PC-9 (cell line): ENCODE measurements at regions not wholly inside any gene's neighbourhood (a gene's known extent, or its start where the extent isn't known, plus 50 kb on each side); places are given as distances from the start of the nearest gene placed in this dataset.

Source experiments
- BruUV-seq: library from RNA; stranded (reverse); fragments of 400-500 nt; replicated peaks from 2 replicates; lab custom pipeline; 2021; lab: Mats Ljungman, UMichigan
- CTCF ChIA-PET: fragments of 300-600 bp; sonication (Branson Sonifier 250); formaldehyde crosslinking; loops from one replicate; lab custom pipeline; 2022; ENCODE audit warnings: antibody characterized with exemption; lab: Charles Lee
- POLR2A ChIA-PET: fragments of 300-600 bp; sonication (Branson Sonifier 250); formaldehyde crosslinking; loops from one replicate; lab custom pipeline; 2022; ENCODE audit warnings: antibody characterized with exemption; ENCODE audit not compliant: unreplicated experiment; lab: Charles Lee
- DNase-seq, 2 experiments: peaks; one replicate each; pipeline versions ENCODE4 v3.0.0 to v3.0.0-alpha.2; 2015 to 2022; ENCODE audit warnings: mixed read lengths in 1 of 2
- H2AFZ ChIP-seq: fragments of 200-600 bp; sonication (generic); 2 replicates; pipeline ENCODE4 v1.8.1; 2017; ENCODE audit warnings: antibody characterized with exemption
- H3F3A ChIP-seq: fragments of 200-600 bp; sonication (generic); 2 replicates; pipeline ENCODE4 v1.8.1; 2017; ENCODE audit warnings: antibody characterized with exemption, mild to moderate bottlenecking, low read depth; ENCODE audit not compliant: insufficient read depth
- H3K27ac ChIP-seq: fragments of 200-600 bp; sonication (generic); 2 replicates; pipeline ENCODE4 v1.6.1; 2016; ENCODE audit warnings: mixed run types
- H3K27me3 ChIP-seq: fragments of 200-600 bp; sonication (generic); 2 replicates; pipeline ENCODE4 v1.6.1; 2016; ENCODE audit warnings: low read depth, mixed run types; ENCODE audit not compliant: insufficient read depth
- H3K36me3 ChIP-seq: fragments of 200-600 bp; sonication (generic); 2 replicates; pipeline ENCODE4 v1.6.1; 2016; ENCODE audit warnings: low read depth, mixed run types
- H3K4me1 ChIP-seq: fragments of 200-600 bp; sonication (generic); replicated peaks from 2 replicates; pipeline ENCODE4 v1.6.1; 2016; ENCODE audit warnings: mixed run types; ENCODE audit not compliant: insufficient read depth
- H3K4me2 ChIP-seq: fragments of 200-600 bp; sonication (generic); 2 replicates; pipeline ENCODE4 v1.6.1; 2017; ENCODE audit warnings: mixed run types
- H3K4me3 ChIP-seq: fragments of 200-600 bp; sonication (generic); 2 replicates; pipeline ENCODE4 v1.6.1; 2016; ENCODE audit warnings: mixed run types
- H3K79me2 ChIP-seq: fragments of 200-600 bp; sonication (generic); 2 replicates; pipeline ENCODE4 v1.6.1; 2017; ENCODE audit warnings: low read depth, mixed run types
- H3K9me2 ChIP-seq: fragments of 200-600 bp; sonication (generic); 2 replicates; pipeline ENCODE4 v1.8.1; 2017; ENCODE audit warnings: mild to moderate bottlenecking; ENCODE audit not compliant: insufficient read depth
- H3K9me3 ChIP-seq: fragments of 200-600 bp; sonication (generic); 2 replicates; pipeline ENCODE4 v1.8.1; 2016; ENCODE audit warnings: low read depth; ENCODE audit not compliant: insufficient read depth
- H4K20me1 ChIP-seq: fragments of 200-600 bp; sonication (generic); 2 replicates; pipeline ENCODE4 v1.8.1; 2017; ENCODE audit not compliant: insufficient read depth
- EZH2 ChIP-seq: fragments of 200-600 bp; sonication (generic); IDR thresholded peaks from 2 replicates; pipeline ENCODE4 v1.8.0; 2017; ENCODE audit warnings: antibody characterized with exemption, low read depth
- intact Hi-C: fragments of 100-400 bp; cut with micrococcal nuclease; formaldehyde crosslinking; loops from one replicate; pipeline ENCODE4 v1.10.0; 2022; ENCODE audit not compliant: unreplicated experiment
- TF ChIP-seq, protein P1 (sequence below): fragments of 200-600 bp; sonication (generic); conservative IDR thresholded peaks from 2 replicates; pipeline ENCODE4 v1.6.1; 2017; ENCODE audit warnings: mixed run types, antibody characterized with exemption, mild to moderate bottlenecking, moderate library complexity

DNA sequence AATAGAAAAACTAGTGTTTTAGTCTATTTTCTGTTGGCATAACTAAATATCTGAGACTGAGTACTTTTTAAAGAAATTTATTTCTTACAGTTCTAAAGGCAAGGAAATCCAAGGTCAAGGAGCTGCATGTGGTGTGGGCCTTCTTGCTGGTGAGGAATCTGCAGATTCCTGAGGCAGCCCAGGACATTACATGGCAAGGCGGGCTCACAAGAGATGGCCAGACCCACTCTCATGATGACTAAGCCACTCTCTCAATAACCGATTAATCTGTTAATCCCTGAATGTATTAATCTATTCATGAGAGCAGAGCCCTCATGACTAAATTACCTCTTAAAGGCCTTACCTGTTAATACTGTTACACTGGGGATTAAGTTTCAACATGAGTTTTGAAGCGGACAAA, 340.8 kb downstream of the GRXCR1 start:
- DNase-seq, result no peak
- no peak overlapping the region for H3K27ac ChIP-seq
- H2AFZ ChIP-seq, result no peak overlapping the region
- no peaks in the 10 kb centered on the region for H4K20me1 ChIP-seq
- no peaks in the 10 kb centered on the region for H3K27me3 ChIP-seq
- no peak for TF ChIP-seq EZH2
- TF ChIP-seq, protein P1, sequence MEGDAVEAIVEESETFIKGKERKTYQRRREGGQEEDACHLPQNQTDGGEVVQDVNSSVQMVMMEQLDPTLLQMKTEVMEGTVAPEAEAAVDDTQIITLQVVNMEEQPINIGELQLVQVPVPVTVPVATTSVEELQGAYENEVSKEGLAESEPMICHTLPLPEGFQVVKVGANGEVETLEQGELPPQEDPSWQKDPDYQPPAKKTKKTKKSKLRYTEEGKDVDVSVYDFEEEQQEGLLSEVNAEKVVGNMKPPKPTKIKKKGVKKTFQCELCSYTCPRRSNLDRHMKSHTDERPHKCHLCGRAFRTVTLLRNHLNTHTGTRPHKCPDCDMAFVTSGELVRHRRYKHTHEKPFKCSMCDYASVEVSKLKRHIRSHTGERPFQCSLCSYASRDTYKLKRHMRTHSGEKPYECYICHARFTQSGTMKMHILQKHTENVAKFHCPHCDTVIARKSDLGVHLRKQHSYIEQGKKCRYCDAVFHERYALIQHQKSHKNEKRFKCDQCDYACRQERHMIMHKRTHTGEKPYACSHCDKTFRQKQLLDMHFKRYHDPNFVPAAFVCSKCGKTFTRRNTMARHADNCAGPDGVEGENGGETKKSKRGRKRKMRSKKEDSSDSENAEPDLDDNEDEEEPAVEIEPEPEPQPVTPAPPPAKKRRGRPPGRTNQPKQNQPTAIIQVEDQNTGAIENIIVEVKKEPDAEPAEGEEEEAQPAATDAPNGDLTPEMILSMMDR, result no peak
- H3K36me3 ChIP-seq, result no peaks in the 10 kb centered on the region
- ChIA-PET CTCF (no interaction called here), POLR2A (no interaction called here)
- H3K9me2 ChIP-seq, result no peaks in the 10 kb centered on the region
- no TSS peak for BruUV-seq
- H3K4me1 ChIP-seq, result no peaks in the 10 kb centered on the region
- no peaks in the 10 kb centered on the region for H3F3A ChIP-seq
- H3K4me3 ChIP-seq, result no peak overlapping the region
- H3K79me2 ChIP-seq, result no peaks in the 10 kb centered on the region
- no peaks in the 10 kb centered on the region for H3K9me3 ChIP-seq
- intact Hi-C loops, result no loop called here
- no peak overlapping the region for H3K4me2 ChIP-seq

DNA sequence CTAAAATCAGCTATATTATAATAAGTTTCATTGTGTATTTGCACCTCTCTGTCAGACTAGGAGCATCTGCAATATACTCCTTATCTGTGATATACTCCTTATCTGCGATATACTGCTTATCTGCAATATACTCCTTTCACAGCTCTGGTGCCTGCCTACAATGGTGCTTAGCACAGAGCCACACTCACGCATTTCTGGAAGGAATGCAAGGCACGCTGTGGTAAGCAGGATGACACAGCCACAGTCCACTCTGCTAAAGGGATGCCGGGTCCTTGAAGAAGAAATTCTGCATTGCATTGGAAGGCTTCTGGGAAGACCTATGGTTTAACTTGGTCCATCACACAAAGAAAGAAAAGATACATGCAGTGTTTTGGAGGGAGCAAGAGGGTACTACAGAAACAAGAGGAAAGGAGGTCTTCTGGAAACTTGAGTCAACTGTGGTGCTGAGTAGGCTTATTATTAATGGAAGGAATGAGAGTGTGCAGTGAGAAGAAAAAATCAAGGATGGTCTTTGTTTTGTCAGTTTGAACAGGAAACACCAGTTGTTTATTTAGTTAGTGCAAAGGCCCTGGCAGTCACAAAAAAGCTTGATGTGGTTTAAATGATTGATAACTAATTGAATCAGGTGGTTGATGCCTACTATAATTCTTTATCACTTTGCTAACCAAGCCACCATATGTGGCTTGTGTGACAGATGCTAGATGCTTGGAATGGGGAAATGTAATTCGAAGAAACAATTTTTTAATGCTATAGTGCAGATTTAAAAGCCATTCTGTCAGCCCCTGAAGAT, 342.3 kb downstream of the GRXCR1 start:
- no peak overlapping the region for H3K27ac ChIP-seq
- H3K79me2 ChIP-seq, result no peaks in the 10 kb centered on the region
- H3K4me1 ChIP-seq, result no peaks in the 10 kb centered on the region
- intact Hi-C loops, result no loop called here
- H3K36me3 ChIP-seq, result no peaks in the 10 kb centered on the region
- H3K4me2 ChIP-seq, result no peak overlapping the region
- no peak overlapping the region for H3K4me3 ChIP-seq
- no peaks in the 10 kb centered on the region for H3K9me2 ChIP-seq
- CTCF ChIA-PET, result no interaction called here
- no peaks in the 10 kb centered on the region for H4K20me1 ChIP-seq
- no peak for DNase-seq
- no peaks in the 10 kb centered on the region for H3K9me3 ChIP-seq
- H3K27me3 ChIP-seq, result no peaks in the 10 kb centered on the region
- no peaks in the 10 kb centered on the region for H3F3A ChIP-seq
- TF ChIP-seq, protein P1, result no peak
- no peak for TF ChIP-seq EZH2
- POLR2A ChIA-PET, result no interaction called here
- BruUV-seq, result no TSS peak
- no peak overlapping the region for H2AFZ ChIP-seq

DNA sequence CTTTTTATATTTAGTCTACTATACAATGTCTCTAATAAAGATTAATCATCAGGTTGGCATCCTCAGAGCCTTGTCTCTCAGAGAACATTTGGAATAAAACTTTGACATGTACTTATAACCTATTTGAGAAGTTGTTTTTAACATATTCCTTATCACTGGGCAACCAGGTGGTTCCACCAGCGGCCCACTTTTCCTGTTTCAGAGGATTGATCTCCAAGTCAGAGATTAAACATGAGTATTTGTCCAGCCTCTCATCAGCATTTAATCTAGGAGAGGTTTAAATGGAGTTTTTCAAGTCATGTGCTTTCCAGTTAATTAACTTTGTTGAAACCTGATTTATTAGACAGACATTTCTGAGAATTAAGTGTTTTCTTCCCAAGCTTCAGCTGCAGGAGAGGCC, 345.5 kb downstream of the GRXCR1 start:
- no peaks in the 10 kb centered on the region for H4K20me1 ChIP-seq
- POLR2A ChIA-PET, result no interaction called here
- no peak overlapping the region for H3K4me3 ChIP-seq
- H3K27me3 ChIP-seq, result no peaks in the 10 kb centered on the region
- no peaks in the 10 kb centered on the region for H3K9me3 ChIP-seq
- no peaks in the 10 kb centered on the region for H3K9me2 ChIP-seq
- H3K36me3 ChIP-seq, result no peaks in the 10 kb centered on the region
- no peak overlapping the region for H3K4me2 ChIP-seq
- H3F3A ChIP-seq, result no peaks in the 10 kb centered on the region
- H3K27ac ChIP-seq, result no peak overlapping the region
- no TSS peak for BruUV-seq
- no peaks in the 10 kb centered on the region for H3K4me1 ChIP-seq
- intact Hi-C loops, result no loop called here
- CTCF ChIA-PET, result no interaction called here
- no peaks in the 10 kb centered on the region for H3K79me2 ChIP-seq
- H2AFZ ChIP-seq, result no peak overlapping the region
- DNase-seq, result no peak
- no peak for TF ChIP-seq EZH2
- TF ChIP-seq, protein P1, result no peak
